Thyroid gland (tissue), 4 donors: ENCODE measurements at regions not wholly inside any gene's neighbourhood (a gene's known extent, or its start where the extent isn't known, plus 50 kb on each side); places are given as distances from the start of the nearest gene placed in this dataset.

Source experiments
- POLR2A ChIP-seq, 2 donors: fragments of 450-650 bp; IDR thresholded peaks; one replicate each; pipeline ENCODE4 v1.6.1; 2017; ENCODE audit warnings: antibody characterized with exemption in 2 of 2, mild to moderate bottlenecking in 2 of 2, moderate library complexity in 1 of 2
- TF ChIP-seq, protein P1 (sequence below), 6 experiments: fragments of 200-600 bp in 3 of 6; fragments of 450-650 bp in 3 of 6; sonication (generic) in 3 of 6; IDR thresholded peaks; one replicate each; pipeline ENCODE4 v1.5.1; 2016 to 2019; ENCODE audit warnings: antibody characterized with exemption in 6 of 6, mild to moderate bottlenecking in 2 of 6, inconsistent platforms in 1 of 6, moderate library complexity in 1 of 6

DNA sequence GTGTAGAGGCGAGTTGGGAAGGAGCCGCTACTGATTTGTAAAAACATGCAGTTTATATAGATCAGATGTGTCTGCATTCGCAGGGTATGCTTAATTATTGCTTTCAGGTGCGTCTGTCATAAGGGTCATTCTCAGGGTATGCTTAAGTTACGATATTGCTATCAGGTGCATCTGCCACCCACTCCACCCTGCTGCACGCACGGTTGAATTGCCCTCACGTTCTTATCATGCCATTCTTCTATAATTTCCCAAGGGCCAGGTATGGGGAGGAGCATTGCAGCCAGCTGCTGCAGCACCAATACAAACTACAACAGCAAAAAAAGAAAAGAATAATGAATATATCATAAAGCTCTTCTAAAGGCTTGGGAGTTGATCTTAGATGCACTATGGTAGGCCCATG lies 230.0 kb downstream of the KBTBD8 start:
- TF ChIP-seq, protein P1, sequence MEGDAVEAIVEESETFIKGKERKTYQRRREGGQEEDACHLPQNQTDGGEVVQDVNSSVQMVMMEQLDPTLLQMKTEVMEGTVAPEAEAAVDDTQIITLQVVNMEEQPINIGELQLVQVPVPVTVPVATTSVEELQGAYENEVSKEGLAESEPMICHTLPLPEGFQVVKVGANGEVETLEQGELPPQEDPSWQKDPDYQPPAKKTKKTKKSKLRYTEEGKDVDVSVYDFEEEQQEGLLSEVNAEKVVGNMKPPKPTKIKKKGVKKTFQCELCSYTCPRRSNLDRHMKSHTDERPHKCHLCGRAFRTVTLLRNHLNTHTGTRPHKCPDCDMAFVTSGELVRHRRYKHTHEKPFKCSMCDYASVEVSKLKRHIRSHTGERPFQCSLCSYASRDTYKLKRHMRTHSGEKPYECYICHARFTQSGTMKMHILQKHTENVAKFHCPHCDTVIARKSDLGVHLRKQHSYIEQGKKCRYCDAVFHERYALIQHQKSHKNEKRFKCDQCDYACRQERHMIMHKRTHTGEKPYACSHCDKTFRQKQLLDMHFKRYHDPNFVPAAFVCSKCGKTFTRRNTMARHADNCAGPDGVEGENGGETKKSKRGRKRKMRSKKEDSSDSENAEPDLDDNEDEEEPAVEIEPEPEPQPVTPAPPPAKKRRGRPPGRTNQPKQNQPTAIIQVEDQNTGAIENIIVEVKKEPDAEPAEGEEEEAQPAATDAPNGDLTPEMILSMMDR (IDR thresholded peaks at IDR 0.05), result no peak
- no peak for TF ChIP-seq POLR2A (IDR thresholded peaks at IDR 0.05)
